ENCODE measurements at regions not wholly inside any gene's neighbourhood (a gene's known extent, or its start where the extent isn't known, plus 50 kb on each side); places are given as distances from the start of the nearest gene placed in this dataset.

GRCh38 chr6:15926256-15926655 lies 202.6 kb upstream of the MYLIP start:
- Histone ChIP-seq H3K27ac (ENCODE audit: low read length) (no peak overlapping the region), H3K27me3 (ENCODE audit: control insufficient read depth in 1 of 2, insufficient read depth in 2 of 2, low read length in 2 of 2) (no peaks in the 10 kb centered on the region), H3K9me3 (ENCODE audit: control insufficient read depth in 2 of 2, low read length in 2 of 2) (peaks cover 0 to 7% of the 10 kb centered on the region in 2 donors), H3K4me3 (ENCODE audit: low read length in 2 of 2) (no peak overlapping the region), H3K36me3 (ENCODE audit: control insufficient read depth in 2 of 2, insufficient read depth in 2 of 2, low read length in 2 of 2) (no peaks in the 10 kb centered on the region), H3K9ac (ENCODE audit: low read length in 2 of 2) (no peak overlapping the region), H3K4me1 (ENCODE audit: control insufficient read depth, insufficient read depth, low read length) (peaks cover 6% of the 10 kb centered on the region)

DNA sequence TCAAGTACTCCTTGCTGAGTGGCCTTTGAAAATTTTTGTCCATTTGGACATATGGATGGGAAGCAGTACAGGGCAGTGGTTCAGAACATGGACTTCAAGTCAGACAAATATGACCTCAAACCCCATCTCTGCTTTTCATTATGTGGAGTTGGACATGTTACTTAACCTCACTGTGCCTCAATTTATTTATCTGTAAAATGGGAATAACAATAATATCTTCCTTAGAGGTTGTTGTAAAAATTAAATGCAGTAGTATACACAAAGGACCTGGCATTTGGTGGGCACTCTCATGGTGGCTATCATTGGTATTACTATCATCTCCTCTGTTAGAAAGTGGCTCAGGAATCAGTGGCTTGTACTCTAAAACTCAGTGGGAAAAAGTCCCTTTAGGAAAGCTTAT lies 204.0 kb upstream of the MYLIP start:
- no peaks in the 10 kb centered on the region for H3K27me3 ChIP-seq (ENCODE audit: control insufficient read depth in 1 of 2, insufficient read depth in 2 of 2, low read length in 2 of 2)
- no peak overlapping the region for H3K4me3 ChIP-seq (ENCODE audit: low read length in 2 of 2)
- H3K4me1 ChIP-seq (ENCODE audit: control insufficient read depth, insufficient read depth, low read length), result peaks cover 6% of the 10 kb centered on the region
- H3K27ac ChIP-seq (ENCODE audit: low read length), result no peak overlapping the region
- no peaks in the 10 kb centered on the region for H3K9me3 ChIP-seq (ENCODE audit: control insufficient read depth in 2 of 2, low read length in 2 of 2)
- no peaks in the 10 kb centered on the region for H3K36me3 ChIP-seq (ENCODE audit: control insufficient read depth in 2 of 2, insufficient read depth in 2 of 2, low read length in 2 of 2)
- H3K9ac ChIP-seq (ENCODE audit: low read length in 2 of 2), result no peak overlapping the region

- H3K36me3 ChIP-seq (ENCODE audit: control insufficient read depth in 2 of 2, insufficient read depth in 2 of 2, low read length in 2 of 2), result no peaks in the 10 kb centered on the region
- H3K4me3 ChIP-seq (ENCODE audit: low read length in 2 of 2), result no peak overlapping the region
- no peak overlapping the region for H3K27ac ChIP-seq (ENCODE audit: low read length)
- H3K4me1 ChIP-seq (ENCODE audit: control insufficient read depth, insufficient read depth, low read length), result peaks cover 6% of the 10 kb centered on the region
- no peaks in the 10 kb centered on the region for H3K9me3 ChIP-seq (ENCODE audit: control insufficient read depth in 2 of 2, low read length in 2 of 2)
- H3K27me3 ChIP-seq (ENCODE audit: control insufficient read depth in 1 of 2, insufficient read depth in 2 of 2, low read length in 2 of 2), result no peaks in the 10 kb centered on the region
- no peak overlapping the region for H3K9ac ChIP-seq (ENCODE audit: low read length in 2 of 2)
Measured at GRCh38 chr6:15922510-15923250, 206.2 kb upstream of the MYLIP start.

DNA sequence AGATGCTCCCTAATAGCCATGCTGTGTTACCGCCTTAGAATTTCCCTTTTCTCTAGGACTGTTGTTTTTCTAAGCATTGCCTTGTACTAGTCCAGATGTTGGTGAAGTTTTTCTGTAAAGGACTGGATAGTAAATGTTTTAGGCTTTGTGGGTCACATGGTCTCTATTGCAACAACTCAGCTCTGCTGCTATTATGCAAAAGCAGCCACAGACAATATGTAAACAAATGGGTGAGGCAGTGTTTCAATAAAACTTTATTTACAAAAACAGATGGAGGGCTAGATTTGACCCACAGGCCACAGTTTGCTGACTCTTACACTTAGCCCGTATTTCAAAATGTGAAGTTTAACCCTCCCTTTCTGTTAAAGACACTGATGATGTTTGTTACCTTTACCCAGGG lies 207.6 kb upstream of the MYLIP start:
- no peak overlapping the region for H3K27ac ChIP-seq (ENCODE audit: low read length)
- H3K9me3 ChIP-seq (ENCODE audit: control insufficient read depth in 2 of 2, low read length in 2 of 2), result no peaks in the 10 kb centered on the region
- H3K9ac ChIP-seq (ENCODE audit: low read length in 2 of 2), result no peak overlapping the region
- H3K27me3 ChIP-seq (ENCODE audit: control insufficient read depth in 1 of 2, insufficient read depth in 2 of 2, low read length in 2 of 2), result no peaks in the 10 kb centered on the region
- H3K36me3 ChIP-seq (ENCODE audit: control insufficient read depth in 2 of 2, insufficient read depth in 2 of 2, low read length in 2 of 2), result no peaks in the 10 kb centered on the region
- H3K4me3 ChIP-seq (ENCODE audit: low read length in 2 of 2), result no peak overlapping the region
- H3K4me1 ChIP-seq (ENCODE audit: control insufficient read depth, insufficient read depth, low read length), result peaks cover 6% of the 10 kb centered on the region

DNA sequence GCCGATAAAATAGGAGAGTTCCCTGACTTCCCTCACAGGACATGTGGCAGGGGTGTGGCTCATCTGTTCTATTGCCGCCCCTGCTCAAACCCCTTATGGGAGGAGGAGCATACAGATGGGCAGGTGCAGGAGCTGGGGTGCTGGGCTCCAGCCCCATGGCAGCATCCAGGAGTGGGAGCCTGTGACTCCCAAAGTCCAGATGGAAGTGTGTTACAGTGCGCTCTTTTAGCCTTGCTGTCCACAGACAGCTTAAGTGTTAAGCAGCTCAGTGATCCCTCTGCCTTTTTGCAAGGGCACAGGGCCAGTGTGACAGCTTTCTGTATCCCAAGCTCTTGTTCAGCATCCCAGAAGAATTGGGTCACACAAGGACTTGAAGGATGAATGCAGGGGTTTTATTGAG lies 212.3 kb upstream of the MYLIP start:
- Histone ChIP-seq H3K4me3 (ENCODE audit: low read length in 2 of 2) (no peak overlapping the region), H3K4me1 (ENCODE audit: control insufficient read depth, insufficient read depth, low read length) (no peaks in the 10 kb centered on the region), H3K36me3 (ENCODE audit: control insufficient read depth in 2 of 2, insufficient read depth in 2 of 2, low read length in 2 of 2) (no peaks in the 10 kb centered on the region), H3K27me3 (ENCODE audit: control insufficient read depth in 1 of 2, insufficient read depth in 2 of 2, low read length in 2 of 2) (no peaks in the 10 kb centered on the region), H3K9ac (ENCODE audit: low read length in 2 of 2) (no peak overlapping the region), H3K9me3 (ENCODE audit: control insufficient read depth in 2 of 2, low read length in 2 of 2) (no peaks in the 10 kb centered on the region), H3K27ac (ENCODE audit: low read length) (no peak overlapping the region)

- H3K27me3 ChIP-seq (ENCODE audit: control insufficient read depth in 1 of 2, insufficient read depth in 2 of 2, low read length in 2 of 2), result no peaks in the 10 kb centered on the region
- no peaks in the 10 kb centered on the region for H3K9me3 ChIP-seq (ENCODE audit: control insufficient read depth in 2 of 2, low read length in 2 of 2)
- no peaks in the 10 kb centered on the region for H3K4me1 ChIP-seq (ENCODE audit: control insufficient read depth, insufficient read depth, low read length)
- H3K36me3 ChIP-seq (ENCODE audit: control insufficient read depth in 2 of 2, insufficient read depth in 2 of 2, low read length in 2 of 2), result no peaks in the 10 kb centered on the region
- no peak overlapping the region for H3K4me3 ChIP-seq (ENCODE audit: low read length in 2 of 2)
- H3K9ac ChIP-seq (ENCODE audit: low read length in 2 of 2), result no peak overlapping the region
- no peak overlapping the region for H3K27ac ChIP-seq (ENCODE audit: low read length)
Measured at GRCh38 chr6:15915508-15916178, 213.2 kb upstream of the MYLIP start.

- Histone ChIP-seq H3K4me3 (ENCODE audit: low read length in 2 of 2) (no peak overlapping the region), H3K27ac (ENCODE audit: low read length) (no peak overlapping the region), H3K9me3 (ENCODE audit: control insufficient read depth in 2 of 2, low read length in 2 of 2) (no peaks in the 10 kb centered on the region), H3K4me1 (ENCODE audit: control insufficient read depth, insufficient read depth, low read length) (no peaks in the 10 kb centered on the region), H3K27me3 (ENCODE audit: control insufficient read depth in 1 of 2, insufficient read depth in 2 of 2, low read length in 2 of 2) (no peaks in the 10 kb centered on the region), H3K36me3 (ENCODE audit: control insufficient read depth in 2 of 2, insufficient read depth in 2 of 2, low read length in 2 of 2) (no peaks in the 10 kb centered on the region), H3K9ac (ENCODE audit: low read length in 2 of 2) (no peak overlapping the region)
Measured at GRCh38 chr6:15914553-15914952, 214.3 kb upstream of the MYLIP start.

DNA sequence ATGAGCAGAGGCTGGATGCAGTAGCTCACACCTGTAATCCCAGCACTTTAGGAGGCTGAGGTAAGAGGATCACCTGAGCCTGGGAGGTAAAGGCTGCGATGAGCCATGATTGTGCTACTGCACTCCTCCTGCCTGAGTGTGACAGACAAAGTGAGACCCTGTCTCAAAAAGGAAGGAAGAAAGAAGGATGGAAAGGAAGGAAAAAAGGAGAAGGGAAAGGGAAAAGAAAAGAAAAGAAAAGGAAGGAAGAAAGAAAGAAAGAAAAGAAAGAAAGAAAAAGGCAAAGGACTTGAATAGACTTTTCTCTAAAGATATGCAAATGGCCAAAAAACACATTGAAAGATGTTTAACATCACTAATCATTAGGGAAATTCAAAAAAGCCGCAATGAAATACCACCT lies 215.3 kb upstream of the MYLIP start:
- no peak overlapping the region for H3K9ac ChIP-seq (ENCODE audit: low read length in 2 of 2)
- H3K27me3 ChIP-seq (ENCODE audit: control insufficient read depth in 1 of 2, insufficient read depth in 2 of 2, low read length in 2 of 2), result no peaks in the 10 kb centered on the region
- H3K4me3 ChIP-seq (ENCODE audit: low read length in 2 of 2), result no peak overlapping the region
- no peaks in the 10 kb centered on the region for H3K9me3 ChIP-seq (ENCODE audit: control insufficient read depth in 2 of 2, low read length in 2 of 2)
- no peak overlapping the region for H3K27ac ChIP-seq (ENCODE audit: low read length)
- H3K4me1 ChIP-seq (ENCODE audit: control insufficient read depth, insufficient read depth, low read length), result no peaks in the 10 kb centered on the region
- H3K36me3 ChIP-seq (ENCODE audit: control insufficient read depth in 2 of 2, insufficient read depth in 2 of 2, low read length in 2 of 2), result no peaks in the 10 kb centered on the region

DNA sequence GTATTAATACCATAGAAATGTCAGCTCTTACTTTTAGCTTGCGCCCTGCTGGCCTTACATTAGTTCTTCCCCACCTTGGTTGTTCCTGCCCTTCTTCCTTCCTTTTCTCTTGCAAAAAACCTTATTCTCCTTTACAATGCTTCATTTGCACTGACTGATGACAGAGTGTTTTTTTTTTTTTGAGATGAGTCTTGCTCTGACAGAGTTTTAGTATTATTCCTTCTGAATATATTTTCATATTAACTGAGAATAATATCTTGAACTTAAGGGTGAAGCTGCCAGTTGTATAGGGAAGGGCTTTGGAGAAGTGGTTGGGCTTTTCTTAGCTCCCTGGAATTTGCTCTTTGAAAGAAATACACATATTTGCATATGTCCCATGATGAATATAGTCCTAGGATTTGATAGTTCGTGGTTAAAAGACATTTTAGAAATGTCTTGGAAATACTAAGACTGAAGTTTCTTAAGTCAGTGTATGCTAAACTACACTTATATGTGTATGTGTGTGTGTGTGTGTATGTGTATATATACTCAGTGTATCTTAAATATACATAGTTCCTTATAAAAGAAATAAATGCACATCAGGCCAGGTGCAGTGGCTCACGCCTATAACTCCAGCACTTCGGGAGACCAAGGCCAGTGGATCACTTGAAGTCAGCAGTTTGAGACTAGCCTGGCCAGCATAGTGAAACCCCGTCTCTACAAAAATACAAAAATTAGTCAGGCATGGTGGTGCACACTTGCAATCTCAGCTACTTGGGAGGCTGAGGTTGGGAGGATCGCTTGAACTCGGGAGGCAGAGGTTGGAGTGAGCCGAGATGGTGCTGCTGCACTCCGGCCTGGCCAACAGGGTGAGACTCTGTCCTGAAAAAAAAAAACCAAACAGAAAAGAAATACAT lies 216.1 kb upstream of the MYLIP start:
- Histone ChIP-seq H3K9ac (ENCODE audit: low read length in 2 of 2) (no peak overlapping the region), H3K36me3 (ENCODE audit: control insufficient read depth in 2 of 2, insufficient read depth in 2 of 2, low read length in 2 of 2) (no peaks in the 10 kb centered on the region), H3K27me3 (ENCODE audit: control insufficient read depth in 1 of 2, insufficient read depth in 2 of 2, low read length in 2 of 2) (no peaks in the 10 kb centered on the region), H3K4me3 (ENCODE audit: low read length in 2 of 2) (no peak overlapping the region), H3K27ac (ENCODE audit: low read length) (no peak overlapping the region), H3K4me1 (ENCODE audit: control insufficient read depth, insufficient read depth, low read length) (no peaks in the 10 kb centered on the region), H3K9me3 (ENCODE audit: control insufficient read depth in 2 of 2, low read length in 2 of 2) (no peaks in the 10 kb centered on the region)

DNA sequence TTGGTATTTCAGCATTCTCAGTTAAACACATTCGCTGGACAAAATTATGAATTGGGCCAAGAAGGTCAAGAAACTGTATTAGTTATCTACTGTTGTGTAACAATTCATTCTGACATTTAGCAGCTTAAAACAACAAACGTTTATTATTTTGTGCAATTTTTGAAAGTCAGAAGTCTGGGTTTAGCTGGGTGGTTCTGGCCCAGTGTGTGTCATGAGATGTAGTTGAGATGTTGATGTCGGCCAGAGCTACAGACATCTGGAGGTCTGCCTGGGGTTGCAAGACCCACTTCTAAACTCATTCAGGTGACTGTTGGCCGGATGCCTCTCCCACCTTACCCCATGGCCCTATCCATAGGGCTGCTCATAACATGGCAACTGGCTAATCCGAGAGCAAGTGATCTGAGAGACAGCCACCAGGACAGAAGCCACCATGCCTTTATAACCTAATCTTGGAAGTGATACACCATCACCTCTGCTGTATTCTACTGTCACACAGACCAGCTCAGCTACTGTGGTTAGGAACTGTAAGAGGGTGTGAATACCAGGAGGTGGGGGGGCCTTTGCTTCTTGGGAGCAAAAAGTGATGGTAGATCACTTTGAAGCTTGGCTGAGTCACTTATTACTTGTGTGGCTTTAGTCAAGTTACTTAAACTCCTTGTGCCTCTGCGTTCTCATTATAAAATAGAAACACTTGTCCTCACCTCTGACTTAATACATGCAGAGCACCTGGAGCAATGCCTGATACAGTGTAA lies 217.0 kb upstream of the MYLIP start:
- no peaks in the 10 kb centered on the region for H3K27me3 ChIP-seq (ENCODE audit: control insufficient read depth in 1 of 2, insufficient read depth in 2 of 2, low read length in 2 of 2)
- no peaks in the 10 kb centered on the region for H3K9me3 ChIP-seq (ENCODE audit: control insufficient read depth in 2 of 2, low read length in 2 of 2)
- H3K36me3 ChIP-seq (ENCODE audit: control insufficient read depth in 2 of 2, insufficient read depth in 2 of 2, low read length in 2 of 2), result no peaks in the 10 kb centered on the region
- H3K4me3 ChIP-seq (ENCODE audit: low read length in 2 of 2), result no peak overlapping the region
- no peak overlapping the region for H3K9ac ChIP-seq (ENCODE audit: low read length in 2 of 2)
- no peaks in the 10 kb centered on the region for H3K4me1 ChIP-seq (ENCODE audit: control insufficient read depth, insufficient read depth, low read length)
- no peak overlapping the region for H3K27ac ChIP-seq (ENCODE audit: low read length)

Measured in stomach smooth muscle (tissue), 2 donors.